ENCODE measurements at regions not wholly inside any gene's neighbourhood (a gene's known extent, or its start where the extent isn't known, plus 50 kb on each side); places are given as distances from the start of the nearest gene placed in this dataset.

DNA sequence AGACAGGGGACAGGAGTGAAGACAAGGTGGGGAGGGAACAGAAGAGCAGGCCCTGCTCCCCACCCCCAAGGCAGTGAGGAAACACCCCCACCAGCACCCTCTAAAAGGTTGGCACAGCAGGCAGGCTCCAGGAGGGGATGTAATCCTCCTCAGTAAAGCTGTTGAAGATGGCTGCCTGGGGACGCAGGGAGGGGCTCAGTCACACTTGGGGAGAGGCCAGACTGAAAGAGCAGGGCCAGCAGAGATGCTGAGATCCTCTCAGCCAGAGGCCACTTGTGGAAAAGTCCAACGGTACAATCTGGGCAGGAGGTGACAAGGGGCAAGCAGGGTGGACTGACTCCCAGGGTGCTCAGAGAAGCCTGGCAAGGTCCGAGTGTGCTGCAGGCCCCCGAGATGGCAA lies 154.8 kb upstream of the ID2 start:
- no peak for TF ChIP-seq TAF1 (IDR thresholded peaks at IDR 0.05; ENCODE audit: borderline replicate concordance, insufficient read depth, low read length)
- no peak for TF ChIP-seq POLR2AphosphoS5 (IDR thresholded peaks at IDR 0.05; ENCODE audit: low read depth, low read length)
- TF ChIP-seq, protein P1, sequence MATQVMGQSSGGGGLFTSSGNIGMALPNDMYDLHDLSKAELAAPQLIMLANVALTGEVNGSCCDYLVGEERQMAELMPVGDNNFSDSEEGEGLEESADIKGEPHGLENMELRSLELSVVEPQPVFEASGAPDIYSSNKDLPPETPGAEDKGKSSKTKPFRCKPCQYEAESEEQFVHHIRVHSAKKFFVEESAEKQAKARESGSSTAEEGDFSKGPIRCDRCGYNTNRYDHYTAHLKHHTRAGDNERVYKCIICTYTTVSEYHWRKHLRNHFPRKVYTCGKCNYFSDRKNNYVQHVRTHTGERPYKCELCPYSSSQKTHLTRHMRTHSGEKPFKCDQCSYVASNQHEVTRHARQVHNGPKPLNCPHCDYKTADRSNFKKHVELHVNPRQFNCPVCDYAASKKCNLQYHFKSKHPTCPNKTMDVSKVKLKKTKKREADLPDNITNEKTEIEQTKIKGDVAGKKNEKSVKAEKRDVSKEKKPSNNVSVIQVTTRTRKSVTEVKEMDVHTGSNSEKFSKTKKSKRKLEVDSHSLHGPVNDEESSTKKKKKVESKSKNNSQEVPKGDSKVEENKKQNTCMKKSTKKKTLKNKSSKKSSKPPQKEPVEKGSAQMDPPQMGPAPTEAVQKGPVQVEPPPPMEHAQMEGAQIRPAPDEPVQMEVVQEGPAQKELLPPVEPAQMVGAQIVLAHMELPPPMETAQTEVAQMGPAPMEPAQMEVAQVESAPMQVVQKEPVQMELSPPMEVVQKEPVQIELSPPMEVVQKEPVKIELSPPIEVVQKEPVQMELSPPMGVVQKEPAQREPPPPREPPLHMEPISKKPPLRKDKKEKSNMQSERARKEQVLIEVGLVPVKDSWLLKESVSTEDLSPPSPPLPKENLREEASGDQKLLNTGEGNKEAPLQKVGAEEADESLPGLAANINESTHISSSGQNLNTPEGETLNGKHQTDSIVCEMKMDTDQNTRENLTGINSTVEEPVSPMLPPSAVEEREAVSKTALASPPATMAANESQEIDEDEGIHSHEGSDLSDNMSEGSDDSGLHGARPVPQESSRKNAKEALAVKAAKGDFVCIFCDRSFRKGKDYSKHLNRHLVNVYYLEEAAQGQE (IDR thresholded peaks at IDR 0.05; ENCODE audit: insufficient read depth in 1 of 2, low read depth in 2 of 2, low read length in 2 of 2): no peak
- TF ChIP-seq SIN3A (IDR thresholded peaks at IDR 0.05; ENCODE audit: borderline replicate concordance, insufficient read depth, low read length): no peak
- TF ChIP-seq FOXP2 (optimal IDR thresholded peaks at IDR 0.05; ENCODE audit: borderline replicate concordance, extremely low read depth, extremely low read length, insufficient read depth): no peak
